ENCODE measurements at regions not wholly inside any gene's neighbourhood (a gene's known extent, or its start where the extent isn't known, plus 50 kb on each side); places are given as distances from the start of the nearest gene placed in this dataset.
"Not testable (repeated sequence)": the region's sequence is repeated elsewhere in the genome, so short reads cannot be mapped to it uniquely, and the experiment has no call there.

- intact Hi-C loops (cut with micrococcal nuclease), result no loop called here
Observed at GRCh38 chr18:68244786-68245185, 470.1 kb downstream of the TMX3 start.

- intact Hi-C loops (cut with micrococcal nuclease), result no loop called here
Observed at GRCh38 chr18:68241881-68242280, 473.0 kb downstream of the TMX3 start.

- intact Hi-C loops (cut with micrococcal nuclease), result no loop called here
Observed at GRCh38 chr18:68234676-68235075, 480.2 kb downstream of the TMX3 start.

GRCh38 chr18:68234131-68234530, 480.8 kb downstream of the TMX3 start:
- intact Hi-C loops (cut with micrococcal nuclease), result no loop called here

GRCh38 chr18:68233018-68233417, 481.9 kb downstream of the TMX3 start:
- intact Hi-C loops (cut with micrococcal nuclease), result no loop called here

- intact Hi-C loops (cut with micrococcal nuclease), result no loop called here
Observed at GRCh38 chr18:68229351-68229750, 485.6 kb downstream of the TMX3 start.

- intact Hi-C loops (cut with micrococcal nuclease), result no loop called here
Observed at GRCh38 chr18:68221111-68221724, 493.7 kb downstream of the TMX3 start.

- intact Hi-C loops (cut with micrococcal nuclease), result no loop called here
Observed at GRCh38 chr18:68220458-68220857, 494.4 kb downstream of the TMX3 start.

- intact Hi-C loops (cut with micrococcal nuclease), result no loop called here
Observed at GRCh38 chr18:68219872-68220271, 495.0 kb downstream of the TMX3 start.

- intact Hi-C loops (cut with micrococcal nuclease), result no loop called here
Observed at GRCh38 chr18:68219274-68219673, 495.6 kb downstream of the TMX3 start.

- intact Hi-C loops (cut with micrococcal nuclease), result no loop called here
Observed at GRCh38 chr18:68215931-68216330, 499.0 kb downstream of the TMX3 start.

GRCh38 chr18:68186039-68186438, 528.9 kb downstream of the TMX3 start:
- intact Hi-C loops (cut with micrococcal nuclease), result no loop called here

- intact Hi-C loops (cut with micrococcal nuclease), result no loop called here
Observed at GRCh38 chr18:68181956-68182355, 533.0 kb downstream of the TMX3 start.

GRCh38 chr18:68179811-68180210, 535.1 kb downstream of the TMX3 start:
- intact Hi-C loops (cut with micrococcal nuclease), result no loop called here

- intact Hi-C loops (cut with micrococcal nuclease), result no loop called here
Observed at GRCh38 chr18:68178921-68179320, 536.0 kb downstream of the TMX3 start.

GRCh38 chr18:68177807-68178702, 536.9 kb downstream of the TMX3 start:
- intact Hi-C loops (cut with micrococcal nuclease), result no loop called here

- intact Hi-C loops (cut with micrococcal nuclease), result no loop called here
Observed at GRCh38 chr18:68176901-68177300, 538.0 kb downstream of the TMX3 start.

GRCh38 chr18:68172842-68173549, 541.9 kb downstream of the TMX3 start:
- intact Hi-C loops (cut with micrococcal nuclease), result no loop called here

- intact Hi-C loops (cut with micrococcal nuclease), result no loop called here
Observed at GRCh38 chr18:68164909-68165308, 550.0 kb downstream of the TMX3 start.

- intact Hi-C loops (cut with micrococcal nuclease), result not testable (repeated sequence)
Observed at GRCh38 chr18:68153821-68154220, 561.1 kb downstream of the TMX3 start.

- intact Hi-C loops (cut with micrococcal nuclease), result no loop called here
Observed at GRCh38 chr18:68152770-68153169, 562.1 kb downstream of the TMX3 start.

GRCh38 chr18:68150961-68151360, 563.9 kb downstream of the TMX3 start:
- intact Hi-C loops (cut with micrococcal nuclease), result no loop called here

Data from T-helper 1 cell treated with Interleukin-12 subunit alpha and Interleukin-12 subunit beta and Interleukin-4 antibody, amounts not matched to agents 30 ng/mL and 1 ng/mL, for 36 hours (primary cell).